A172 (cell line): ENCODE measurements at regions not wholly inside any gene's neighbourhood (a gene's known extent, or its start where the extent isn't known, plus 50 kb on each side); places are given as distances from the start of the nearest gene placed in this dataset.
A peak's percentile ranks its signal among the peaks of the same experiment; 100 is the strongest.

Source experiments
- DNase-seq: peaks from one replicate; pipeline ENCODE4 v3.0.0-alpha.2; 2015; ENCODE audit warnings: low spot score

- DNase-seq: no peak
Observed at GRCh38 chr13:81821259-81821658, 1480.3 kb upstream of the SPRY2 start.

GRCh38 chr13:81800433-81800832 is 1459.5 kb upstream of the SPRY2 start:
- DNase-seq: no peak

- no peak for DNase-seq
Observed at GRCh38 chr13:81795710-81796109, 1454.8 kb upstream of the SPRY2 start.

- no peak for DNase-seq
Observed at GRCh38 chr13:81791641-81792040, 1450.7 kb upstream of the SPRY2 start.

GRCh38 chr13:81781471-81781870 is 1440.5 kb upstream of the SPRY2 start:
- no peak for DNase-seq

- DNase-seq: peak; percentile 10
Observed at GRCh38 chr13:81779876-81780275, 1439.0 kb upstream of the SPRY2 start.

- DNase-seq: no peak
Observed at GRCh38 chr13:81778350-81778749, 1437.4 kb upstream of the SPRY2 start.

- DNase-seq: no peak
Observed at GRCh38 chr13:81773263-81773662, 1432.3 kb upstream of the SPRY2 start.

- DNase-seq: no peak
Observed at GRCh38 chr13:81771951-81772350, 1431.0 kb upstream of the SPRY2 start.

- DNase-seq: no peak
Observed at GRCh38 chr13:81770868-81771505, 1430.1 kb upstream of the SPRY2 start.

- no peak for DNase-seq
Observed at GRCh38 chr13:81762449-81762848, 1421.5 kb upstream of the SPRY2 start.

- no peak for DNase-seq
Observed at GRCh38 chr13:81760316-81760715, 1419.4 kb upstream of the SPRY2 start.

GRCh38 chr13:81757348-81757970 is 1416.5 kb upstream of the SPRY2 start:
- no peak for DNase-seq

GRCh38 chr13:81745391-81745790 is 1404.5 kb upstream of the SPRY2 start:
- DNase-seq: no peak

GRCh38 chr13:81738364-81738763 is 1397.4 kb upstream of the SPRY2 start:
- DNase-seq: peak; percentile 8

- no peak for DNase-seq
Observed at GRCh38 chr13:81726037-81726726, 1385.3 kb upstream of the SPRY2 start.

GRCh38 chr13:81722456-81722855 is 1381.5 kb upstream of the SPRY2 start:
- no peak for DNase-seq

- DNase-seq: no peak
Observed at GRCh38 chr13:81721400-81721799, 1380.5 kb upstream of the SPRY2 start.

- DNase-seq: no peak
Observed at GRCh38 chr13:81714513-81714912, 1373.6 kb upstream of the SPRY2 start.

- DNase-seq: no peak
Observed at GRCh38 chr13:81713201-81713600, 1372.3 kb upstream of the SPRY2 start.

- no peak for DNase-seq
Observed at GRCh38 chr13:81697826-81698225, 1356.9 kb upstream of the SPRY2 start.

- peak; percentile 16 for DNase-seq
Observed at GRCh38 chr13:81686877-81687276, 1346.0 kb upstream of the SPRY2 start.

GRCh38 chr13:81683521-81683920 is 1342.6 kb upstream of the SPRY2 start:
- no peak for DNase-seq
